Caco-2 (cell line): ENCODE measurements at regions not wholly inside any gene's neighbourhood (a gene's known extent, or its start where the extent isn't known, plus 50 kb on each side); places are given as distances from the start of the nearest gene placed in this dataset.

Experiments used
- BruUV-seq: library from RNA; stranded (reverse); fragments of 400-500 nt; replicated peaks from 2 replicates; lab custom pipeline; 2021; lab: Mats Ljungman, UMichigan
- CTCF ChIA-PET: fragments of 300-600 bp; sonication (Branson Sonifier 250); formaldehyde crosslinking; loops from one replicate; lab custom pipeline; 2022; ENCODE audit warnings: antibody characterized with exemption; lab: Charles Lee
- POLR2A ChIA-PET: fragments of 300-600 bp; sonication (Branson Sonifier 250); formaldehyde crosslinking; loops from one replicate; lab custom pipeline; 2022; ENCODE audit warnings: antibody characterized with exemption; lab: Charles Lee
- DNase-seq, 2 experiments: peaks; one replicate each; pipeline versions ENCODE4 v3.0.0 to v3.0.0-alpha.2; 2020 to 2022
- H3K27me3 ChIP-seq: replicated peaks from 2 replicates; pipeline ENCODE4 v1.6.0; 2011; ENCODE audit warnings: low read length; ENCODE audit not compliant: control insufficient read depth, insufficient read depth
- H3K36me3 ChIP-seq: 2 replicates; pipeline ENCODE4 v1.5.1; 2011; ENCODE audit warnings: low read length; ENCODE audit not compliant: control insufficient read depth, insufficient read depth
- H3K4me1 ChIP-seq: fragments of 250-450 bp; sonication (Bioruptor Pico); 2 replicates; pipeline ENCODE4 v1.5.1; 2020; ENCODE audit warnings: mild to moderate bottlenecking
- H3K4me3 ChIP-seq: 2 replicates; pipeline ENCODE4 v1.5.1; 2011; ENCODE audit warnings: low read depth, mild to moderate bottlenecking, control low read depth, low read length
- H3K9me3 ChIP-seq: fragments of 250-450 bp; sonication (Bioruptor Pico); 2 replicates; pipeline ENCODE4 v1.5.1; 2020; ENCODE audit warnings: mild to moderate bottlenecking, moderate library complexity
- H3K27ac Mint-ChIP-seq: one replicate; pipeline ENCODE4 v1.8.0; 2022; ENCODE audit warnings: mixed read lengths; ENCODE audit not compliant: unreplicated experiment
- H3K27me3 Mint-ChIP-seq: one replicate; pipeline ENCODE4 v1.8.0; 2022; ENCODE audit warnings: mixed read lengths; ENCODE audit not compliant: insufficient read depth, unreplicated experiment
- H3K36me3 Mint-ChIP-seq: one replicate; pipeline ENCODE4 v1.8.0; 2022; ENCODE audit warnings: mild to moderate bottlenecking, mixed read lengths; ENCODE audit not compliant: insufficient read depth, unreplicated experiment
- H3K4me1 Mint-ChIP-seq: one replicate; pipeline ENCODE4 v1.8.0; 2022; ENCODE audit warnings: low read depth, mixed read lengths; ENCODE audit not compliant: unreplicated experiment
- H3K4me3 Mint-ChIP-seq: one replicate; pipeline ENCODE4 v1.8.0; 2022; ENCODE audit warnings: mild to moderate bottlenecking, moderate library complexity, mixed read lengths; ENCODE audit not compliant: unreplicated experiment
- H3K9me3 Mint-ChIP-seq: one replicate; pipeline ENCODE4 v1.8.0; 2022; ENCODE audit warnings: mixed read lengths; ENCODE audit not compliant: unreplicated experiment
- CTCF ChIP-seq, 2 experiments: fragments of 200-600 bp in 1 of 2; IDR thresholded peaks; 1 replicate in 1 of 2; 2 replicates in 1 of 2; pipeline versions ENCODE4 v1.5.1 to v1.8.0; 2011 to 2022; ENCODE audit warnings: antibody characterized with exemption in 1 of 2, control low read depth in 1 of 2, inconsistent platforms in 1 of 2, low read depth in 1 of 2, low read length in 1 of 2, mild to moderate bottlenecking in 1 of 2, moderate library complexity in 1 of 2; ENCODE audit not compliant: insufficient read depth in 1 of 2, severe bottlenecking in 1 of 2, unreplicated experiment in 1 of 2
- intact Hi-C: fragments of 100-400 bp; cut with micrococcal nuclease; formaldehyde crosslinking; loops from one replicate; pipeline ENCODE4 v1.10.0; 2022; ENCODE audit not compliant: unreplicated experiment

- no peaks in the 10 kb centered on the region for H3K36me3 Mint-ChIP-seq
- no peaks in the 10 kb centered on the region for H3K9me3 Mint-ChIP-seq
- H3K27me3 ChIP-seq, result peaks cover 1% of the 10 kb centered on the region
- no peak overlapping the region for H3K4me3 Mint-ChIP-seq
- POLR2A ChIA-PET, result no interaction called here
- H3K4me1 ChIP-seq, result no peaks in the 10 kb centered on the region
- no peaks in the 10 kb centered on the region for H3K4me1 Mint-ChIP-seq
- CTCF ChIA-PET, result no interaction called here
- no peak overlapping the region for H3K4me3 ChIP-seq
- TF ChIP-seq CTCF (IDR thresholded peaks at IDR 0.05; ENCODE audit: insufficient read depth in 1 of 2, low read depth in 1 of 2, low read length in 1 of 2, severe bottlenecking in 1 of 2, unreplicated experiment in 1 of 2), result no peak
- H3K27ac Mint-ChIP-seq, result no peak overlapping the region
- intact Hi-C loops, result no loop called here
- H3K36me3 ChIP-seq, result no peaks in the 10 kb centered on the region
- no peak for DNase-seq
- no peaks in the 10 kb centered on the region for H3K9me3 ChIP-seq
- H3K27me3 Mint-ChIP-seq, result peaks cover 22% of the 10 kb centered on the region
- no TSS peak for BruUV-seq
Observed at GRCh38 chr17:34465789-34466188, 102.8 kb upstream of the CCL1 start.

- no peak for DNase-seq
- Mint-ChIP-seq H3K36me3 (no peaks in the 10 kb centered on the region), H3K4me3 (no peak overlapping the region), H3K27me3 (peaks cover 19% of the 10 kb centered on the region), H3K9me3 (no peaks in the 10 kb centered on the region), H3K27ac (no peak overlapping the region), H3K4me1 (no peaks in the 10 kb centered on the region)
- ChIA-PET CTCF (no interaction called here), POLR2A (no interaction called here)
- no peak for TF ChIP-seq CTCF (IDR thresholded peaks at IDR 0.05; ENCODE audit: insufficient read depth in 1 of 2, low read depth in 1 of 2, low read length in 1 of 2, severe bottlenecking in 1 of 2, unreplicated experiment in 1 of 2)
- intact Hi-C loops, result no loop called here
- H3K9me3 ChIP-seq, result no peaks in the 10 kb centered on the region
- no peaks in the 10 kb centered on the region for H3K4me1 ChIP-seq
- no TSS peak for BruUV-seq
- H3K36me3 ChIP-seq, result no peaks in the 10 kb centered on the region
- peaks cover 1% of the 10 kb centered on the region for H3K27me3 ChIP-seq
- no peak overlapping the region for H3K4me3 ChIP-seq
Observed at GRCh38 chr17:34464812-34465211, 101.8 kb upstream of the CCL1 start.

- H3K27me3 ChIP-seq, result no peaks in the 10 kb centered on the region
- ChIA-PET CTCF (no interaction called here), POLR2A (no interaction called here)
- no peaks in the 10 kb centered on the region for H3K9me3 ChIP-seq
- TF ChIP-seq CTCF (IDR thresholded peaks at IDR 0.05; ENCODE audit: insufficient read depth in 1 of 2, low read depth in 1 of 2, low read length in 1 of 2, severe bottlenecking in 1 of 2, unreplicated experiment in 1 of 2), result no peak
- Mint-ChIP-seq H3K27ac (no peak overlapping the region), H3K4me3 (no peak overlapping the region), H3K4me1 (no peaks in the 10 kb centered on the region), H3K27me3 (peaks cover 11% of the 10 kb centered on the region), H3K9me3 (no peaks in the 10 kb centered on the region), H3K36me3 (no peaks in the 10 kb centered on the region)
- H3K4me3 ChIP-seq, result no peak overlapping the region
- no TSS peak for BruUV-seq
- intact Hi-C loops, result no loop called here
- no peaks in the 10 kb centered on the region for H3K4me1 ChIP-seq
- no peaks in the 10 kb centered on the region for H3K36me3 ChIP-seq
- no peak for DNase-seq
Observed at GRCh38 chr17:34458266-34458665, 95.2 kb upstream of the CCL1 start.
